ENCODE measurements at regions not wholly inside any gene's neighbourhood (a gene's known extent, or its start where the extent isn't known, plus 50 kb on each side); places are given as distances from the start of the nearest gene placed in this dataset.

DNA sequence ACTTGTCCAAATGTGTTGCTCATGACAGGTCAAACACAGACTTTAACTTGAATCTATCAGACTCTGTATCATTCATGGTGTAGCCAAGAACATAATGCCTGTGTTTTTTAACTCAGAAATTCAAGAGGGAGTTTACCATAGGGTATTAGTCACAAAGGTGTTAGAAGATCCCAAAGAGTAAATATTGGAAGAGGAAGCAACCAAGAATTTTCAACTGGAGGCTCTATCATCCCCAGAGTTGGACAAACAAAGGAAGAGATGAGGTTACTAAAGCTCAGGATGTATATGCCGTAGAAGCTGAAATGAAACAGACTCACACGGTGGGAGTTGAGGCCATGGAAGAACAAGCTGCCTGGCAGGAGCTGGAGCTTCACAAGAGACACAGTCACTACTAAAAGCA is 116.2 kb upstream of the COL8A1 start:
- no peak for TF ChIP-seq EZH2 (IDR thresholded peaks at IDR 0.05; ENCODE audit: insufficient read depth, low read length)
- TF ChIP-seq, protein P1, sequence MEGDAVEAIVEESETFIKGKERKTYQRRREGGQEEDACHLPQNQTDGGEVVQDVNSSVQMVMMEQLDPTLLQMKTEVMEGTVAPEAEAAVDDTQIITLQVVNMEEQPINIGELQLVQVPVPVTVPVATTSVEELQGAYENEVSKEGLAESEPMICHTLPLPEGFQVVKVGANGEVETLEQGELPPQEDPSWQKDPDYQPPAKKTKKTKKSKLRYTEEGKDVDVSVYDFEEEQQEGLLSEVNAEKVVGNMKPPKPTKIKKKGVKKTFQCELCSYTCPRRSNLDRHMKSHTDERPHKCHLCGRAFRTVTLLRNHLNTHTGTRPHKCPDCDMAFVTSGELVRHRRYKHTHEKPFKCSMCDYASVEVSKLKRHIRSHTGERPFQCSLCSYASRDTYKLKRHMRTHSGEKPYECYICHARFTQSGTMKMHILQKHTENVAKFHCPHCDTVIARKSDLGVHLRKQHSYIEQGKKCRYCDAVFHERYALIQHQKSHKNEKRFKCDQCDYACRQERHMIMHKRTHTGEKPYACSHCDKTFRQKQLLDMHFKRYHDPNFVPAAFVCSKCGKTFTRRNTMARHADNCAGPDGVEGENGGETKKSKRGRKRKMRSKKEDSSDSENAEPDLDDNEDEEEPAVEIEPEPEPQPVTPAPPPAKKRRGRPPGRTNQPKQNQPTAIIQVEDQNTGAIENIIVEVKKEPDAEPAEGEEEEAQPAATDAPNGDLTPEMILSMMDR (IDR thresholded peaks at IDR 0.05; ENCODE audit: insufficient read depth, low read depth, low read length) = no peak
